HCT116 (cell line): ENCODE measurements at regions not wholly inside any gene's neighbourhood (a gene's known extent, or its start where the extent isn't known, plus 50 kb on each side); places are given as distances from the start of the nearest gene placed in this dataset.

Experiments
- ATAC-seq: fragments of 200-7000 bp; cut with Tn5 transposase; 2 replicates; pipeline ENCODE4 v1.9.1; 2020; ENCODE audit warnings: mild to moderate bottlenecking, moderate library complexity
- BruUV-seq: library from RNA; stranded (reverse); fragments of 400-500 nt; replicated peaks from 2 replicates; lab custom pipeline; 2021; lab: Mats Ljungman, UMichigan
- CTCF ChIA-PET: fragments of 300-600 bp; sonication (Branson Sonifier 250); formaldehyde crosslinking; loops from one replicate; lab custom pipeline; 2021; ENCODE audit warnings: antibody characterized with exemption; lab: Charles Lee
- POLR2A ChIA-PET: fragments of 300-600, 350-600 bp; sonication (Branson Sonifier 250); formaldehyde crosslinking; loops from one replicate; lab custom pipeline; 2021; ENCODE audit warnings: antibody characterized with exemption; lab: Charles Lee
- RAD21 ChIA-PET, 2 experiments: fragments of 300-600 bp; sonication (Branson Sonifier 250); formaldehyde crosslinking; loops; one replicate each; lab custom pipeline; 2023; ENCODE audit warnings: low total read pairs in 2 of 2; ENCODE audit not compliant: uncharacterized antibody in 2 of 2, unreplicated experiment in 2 of 2, low non-redundant PET in 1 of 2; lab: Charles Lee
- DNase-seq: peaks from one replicate; pipeline ENCODE4 v3.0.0-alpha.2; 2010; ENCODE audit warnings: low read depth, low spot score
- H2AFZ ChIP-seq: fragments of 200-600 bp; shearing (Covaris generic), sonication (generic); 2 replicates; pipeline ENCODE4 v1.6.1; 2017; ENCODE audit warnings: low read depth, mixed run types, mixed read lengths, antibody characterized with exemption, low read length; ENCODE audit not compliant: poor library complexity, severe bottlenecking
- H3K27ac ChIP-seq: 2 replicates; pipeline ENCODE4 v1.5.1; 2012; ENCODE audit warnings: low read depth, low read length
- H3K27me3 ChIP-seq: fragments of 200-600 bp; sonication (generic); 2 replicates; pipeline ENCODE4 v1.6.1; 2016; ENCODE audit warnings: mixed run types, low read length, mixed read lengths; ENCODE audit not compliant: insufficient read depth
- H3K36me3 ChIP-seq, 2 experiments: fragments of 200-500 bp in 1 of 2; fragments of 200-600 bp in 1 of 2; sonication (Bioruptor generic) in 1 of 2; sonication (generic) in 1 of 2; 2 replicates each; pipeline versions ENCODE4 v1.5.1 to v1.6.1; 2014 to 2016; ENCODE audit warnings: low read length in 2 of 2, inconsistent platforms in 1 of 2, mixed read lengths in 1 of 2, mixed run types in 1 of 2; ENCODE audit not compliant: insufficient read depth in 2 of 2, control insufficient read depth in 1 of 2
- H3K4me1 ChIP-seq, 2 experiments: fragments of 200-600 bp in 1 of 2; sonication (generic) in 1 of 2; 2 replicates each; pipeline versions ENCODE4 v1.5.1 to v1.6.1; 2012 to 2017; ENCODE audit warnings: low read length in 2 of 2, inconsistent platforms in 1 of 2, mild to moderate bottlenecking in 1 of 2, mixed read lengths in 1 of 2, mixed run types in 1 of 2, moderate library complexity in 1 of 2; ENCODE audit not compliant: insufficient read depth in 2 of 2, control insufficient read depth in 1 of 2
- H3K4me2 ChIP-seq: fragments of 200-600 bp; sonication (generic); 2 replicates; pipeline ENCODE4 v1.6.1; 2017; ENCODE audit warnings: mixed run types, low read length, mixed read lengths
- H3K4me3 ChIP-seq, 2 experiments: fragments of 200-600 bp in 1 of 2; sonication (generic) in 1 of 2; replicated peaks in 1 of 2; 2 replicates each; pipeline ENCODE4 v1.5.1; 2011 to 2016; ENCODE audit warnings: low read length in 2 of 2, control low read depth in 1 of 2, low read depth in 1 of 2, mild to moderate bottlenecking in 1 of 2, mixed read lengths in 1 of 2, mixed run types in 1 of 2
- H3K79me2 ChIP-seq: fragments of 200-600 bp; sonication (generic); 2 replicates; pipeline ENCODE4 v1.6.1; 2017; ENCODE audit warnings: mild to moderate bottlenecking, mixed run types, low read length, moderate library complexity, mixed read lengths; ENCODE audit not compliant: insufficient read depth
- H3K9ac ChIP-seq: fragments of 200-600 bp; sonication (generic); 2 replicates; pipeline ENCODE4 v1.6.1; 2016; ENCODE audit warnings: low read length, mixed read lengths
- H3K9me2 ChIP-seq: fragments of 200-600 bp; sonication (generic), shearing (Covaris generic); 2 replicates; pipeline ENCODE4 v1.6.1; 2017; ENCODE audit warnings: mixed run types, mild to moderate bottlenecking, moderate library complexity; ENCODE audit not compliant: insufficient read depth
- H3K9me3 ChIP-seq, 2 experiments: fragments of 200-500 bp in 1 of 2; fragments of 200-600 bp in 1 of 2; sonication (Bioruptor generic) in 1 of 2; sonication (generic) in 1 of 2; 2 replicates each; pipeline ENCODE4 v1.6.1; 2014 to 2017; ENCODE audit warnings: low read length in 2 of 2, mixed read lengths in 2 of 2, inconsistent platforms in 1 of 2, low read depth in 1 of 2, mild to moderate bottlenecking in 1 of 2, mixed run types in 1 of 2, moderate library complexity in 1 of 2; ENCODE audit not compliant: control insufficient read depth in 1 of 2, insufficient read depth in 1 of 2
- H4K20me1 ChIP-seq: fragments of 200-600 bp; sonication (generic), shearing (Covaris generic); 2 replicates; pipeline ENCODE4 v1.6.1; 2017; ENCODE audit warnings: mixed run types, mild to moderate bottlenecking, moderate library complexity; ENCODE audit not compliant: insufficient read depth
- CBX3 ChIP-seq: IDR thresholded peaks from 2 replicates; pipeline ENCODE4 v1.6.1; 2012; ENCODE audit warnings: low read depth
- EGR1 ChIP-seq: IDR thresholded peaks from 2 replicates; pipeline ENCODE4 v1.6.1; 2012; ENCODE audit warnings: low read depth
- ELF1 ChIP-seq: IDR thresholded peaks from 2 replicates; pipeline ENCODE4 v1.6.1; 2012; ENCODE audit warnings: low read depth, borderline replicate concordance
- EZH2phosphoT487 ChIP-seq: fragments of 200-600 bp; IDR thresholded peaks from 2 replicates; pipeline ENCODE4 v1.6.1; 2018; ENCODE audit warnings: antibody characterized with exemption, borderline replicate concordance
- FOSL1 ChIP-seq: IDR thresholded peaks from 2 replicates; pipeline ENCODE4 v1.6.1; 2012; ENCODE audit warnings: low read depth
- POLR2A ChIP-seq: IDR thresholded peaks from 2 replicates; pipeline ENCODE4 v1.7.0; 2011; ENCODE audit warnings: borderline replicate concordance; ENCODE audit not compliant: insufficient read depth, insufficient read length; ENCODE audit errors: extremely low read depth
- POLR2AphosphoS5 ChIP-seq: IDR thresholded peaks from 2 replicates; pipeline ENCODE4 v1.6.1; 2011; ENCODE audit warnings: mild to moderate bottlenecking, low read depth, low read length, moderate library complexity
- RAD21 ChIP-seq: IDR thresholded peaks from 2 replicates; pipeline ENCODE4 v1.6.1; 2012; ENCODE audit warnings: low read depth, mild to moderate bottlenecking
- SIN3A ChIP-seq: IDR thresholded peaks from 2 replicates; pipeline ENCODE4 v1.6.1; 2012; ENCODE audit warnings: low read depth
- SP1 ChIP-seq: IDR thresholded peaks from 2 replicates; pipeline ENCODE4 v1.6.1; 2012; ENCODE audit warnings: low read depth
- SRF ChIP-seq: IDR thresholded peaks from 2 replicates; pipeline ENCODE4 v1.6.1; 2012; ENCODE audit warnings: low read depth
- ZFX ChIP-seq: fragments of 450-650 bp; IDR thresholded peaks from 2 replicates; pipeline ENCODE4 v1.6.1; 2017
- intact Hi-C: fragments of 100-400 bp; cut with micrococcal nuclease; formaldehyde crosslinking; loops from 2 replicates; pipeline ENCODE4 v1.10.0; 2022
- TF ChIP-seq, protein P1 (sequence below): IDR thresholded peaks from 2 replicates; pipeline ENCODE4 v1.6.1; 2011; ENCODE audit warnings: mild to moderate bottlenecking, low read length, moderate library complexity; ENCODE audit not compliant: insufficient replicate concordance; ENCODE audit errors: extremely low read depth
- TF ChIP-seq, protein P2 (sequence below): IDR thresholded peaks from 2 replicates; pipeline ENCODE4 v1.6.1; 2012

- Histone ChIP-seq H3K27ac (no peak overlapping the region), H3K36me3 (no peaks in the 10 kb centered on the region), H3K9ac (no peak overlapping the region), H3K27me3 (no peaks in the 10 kb centered on the region), H4K20me1 (no peaks in the 10 kb centered on the region), H3K9me3 (no peaks in the 10 kb centered on the region), H3K9me2 (no peaks in the 10 kb centered on the region), H3K79me2 (no peaks in the 10 kb centered on the region), H3K4me1 (no peaks in the 10 kb centered on the region), H3K4me2 (no peak overlapping the region), H3K4me3 (no peak overlapping the region), H2AFZ (no peak overlapping the region)
- intact Hi-C loops = no loop called here
- BruUV-seq = no TSS peak
- RAD21 ChIA-PET = no interaction called here
- CTCF ChIA-PET = no interaction called here
- POLR2A ChIA-PET = no interaction called here
- DNase-seq (no peak), ATAC-seq (no peak)
- TF ChIP-seq SIN3A (no peak), RAD21 (no peak), SRF (no peak), SP1 (no peak), EZH2phosphoT487 (no peak), EGR1 (no peak)
Measured at GRCh38 chr9:96183751-96184150, 118.2 kb downstream of the HSD17B3 start.

DNA sequence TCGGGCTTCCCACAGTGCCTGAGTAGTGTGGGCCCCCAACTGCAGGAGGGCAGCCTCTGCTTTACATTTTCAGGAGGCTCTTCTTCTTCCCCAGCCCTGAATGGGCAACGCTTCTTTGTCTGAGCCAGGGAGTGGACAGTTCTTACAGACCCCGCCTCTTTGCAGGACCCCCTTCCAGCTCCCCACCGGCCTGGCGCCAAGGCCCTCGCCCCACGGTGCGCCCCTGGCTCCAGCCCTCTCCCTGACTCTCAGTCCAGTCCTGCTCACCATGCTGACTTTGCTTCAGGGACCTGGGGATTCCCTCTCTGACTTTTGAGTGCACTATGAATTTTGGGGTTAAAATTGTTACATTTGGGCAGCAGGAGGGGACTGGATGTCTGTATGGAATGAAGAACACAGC is 123.8 kb downstream of the HSD17B3 start:
- RAD21 ChIA-PET = no interaction called here
- no peak for DNase-seq
- Histone ChIP-seq H3K27me3 (peaks cover 25% of the 10 kb centered on the region), H3K9ac (no peak overlapping the region), H3K9me3 (no peaks in the 10 kb centered on the region), H4K20me1 (no peaks in the 10 kb centered on the region), H2AFZ (no peak overlapping the region), H3K79me2 (no peaks in the 10 kb centered on the region), H3K4me1 (no peaks in the 10 kb centered on the region), H3K4me2 (no peak overlapping the region), H3K36me3 (no peaks in the 10 kb centered on the region), H3K9me2 (no peaks in the 10 kb centered on the region), H3K4me3 (no peak overlapping the region), H3K27ac (no peak overlapping the region)
- intact Hi-C loops = no loop called here
- POLR2A ChIA-PET = no interaction called here
- TF ChIP-seq SRF = no peak
- TF ChIP-seq FOSL1 = no peak
- no peak for TF ChIP-seq ELF1
- TF ChIP-seq CBX3 = no peak
- TF ChIP-seq, protein P1, sequence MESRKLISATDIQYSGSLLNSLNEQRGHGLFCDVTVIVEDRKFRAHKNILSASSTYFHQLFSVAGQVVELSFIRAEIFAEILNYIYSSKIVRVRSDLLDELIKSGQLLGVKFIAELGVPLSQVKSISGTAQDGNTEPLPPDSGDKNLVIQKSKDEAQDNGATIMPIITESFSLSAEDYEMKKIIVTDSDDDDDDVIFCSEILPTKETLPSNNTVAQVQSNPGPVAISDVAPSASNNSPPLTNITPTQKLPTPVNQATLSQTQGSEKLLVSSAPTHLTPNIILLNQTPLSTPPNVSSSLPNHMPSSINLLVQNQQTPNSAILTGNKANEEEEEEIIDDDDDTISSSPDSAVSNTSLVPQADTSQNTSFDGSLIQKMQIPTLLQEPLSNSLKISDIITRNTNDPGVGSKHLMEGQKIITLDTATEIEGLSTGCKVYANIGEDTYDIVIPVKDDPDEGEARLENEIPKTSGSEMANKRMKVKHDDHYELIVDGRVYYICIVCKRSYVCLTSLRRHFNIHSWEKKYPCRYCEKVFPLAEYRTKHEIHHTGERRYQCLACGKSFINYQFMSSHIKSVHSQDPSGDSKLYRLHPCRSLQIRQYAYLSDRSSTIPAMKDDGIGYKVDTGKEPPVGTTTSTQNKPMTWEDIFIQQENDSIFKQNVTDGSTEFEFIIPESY = no peak
- no peak for TF ChIP-seq EGR1
- TF ChIP-seq POLR2A = no peak
- TF ChIP-seq POLR2AphosphoS5 = no peak
- TF ChIP-seq EZH2phosphoT487 = no peak
- TF ChIP-seq ZFX = no peak
- TF ChIP-seq, protein P2, sequence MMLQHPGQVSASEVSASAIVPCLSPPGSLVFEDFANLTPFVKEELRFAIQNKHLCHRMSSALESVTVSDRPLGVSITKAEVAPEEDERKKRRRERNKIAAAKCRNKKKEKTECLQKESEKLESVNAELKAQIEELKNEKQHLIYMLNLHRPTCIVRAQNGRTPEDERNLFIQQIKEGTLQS = no peak
- BruUV-seq = no TSS peak
- ATAC-seq = no peak
- CTCF ChIA-PET = no interaction called here
